HuH-7.5 (cell line): ENCODE measurements at regions not wholly inside any gene's neighbourhood (a gene's known extent, or its start where the extent isn't known, plus 50 kb on each side); places are given as distances from the start of the nearest gene placed in this dataset.

Experiments
- DNase-seq: peaks from one replicate; pipeline ENCODE4 v3.0.0; 2011; ENCODE audit warnings: low spot score

GRCh38 chr5:8908055-8908683 lies 637.7 kb downstream of the SEMA5A start:
- DNase-seq = peak; percentile 5

DNA sequence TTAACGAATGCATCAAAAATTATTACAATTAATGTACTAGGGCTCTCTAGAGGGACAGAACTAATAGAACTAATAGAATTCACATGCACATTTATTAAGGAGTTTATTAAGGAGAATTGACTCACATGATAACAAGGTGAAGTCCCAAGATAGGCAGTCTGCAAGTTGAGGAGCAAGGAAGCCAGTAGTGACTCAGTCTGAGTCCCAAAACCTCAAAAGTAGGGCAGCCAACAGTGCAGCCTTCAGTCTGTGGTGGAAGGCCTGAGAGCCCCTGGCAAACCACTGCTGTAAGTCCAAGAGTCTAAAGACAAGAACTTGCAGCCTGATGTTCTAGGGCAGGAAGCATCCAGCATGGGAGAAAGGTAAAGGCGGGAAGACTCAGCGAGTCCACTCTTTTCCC lies 633.8 kb downstream of the SEMA5A start:
- no peak for DNase-seq

- DNase-seq = no peak
Measured at GRCh38 chr5:8913522-8913921, 632.4 kb downstream of the SEMA5A start.

- DNase-seq = no peak
Measured at GRCh38 chr5:8919096-8919495, 626.8 kb downstream of the SEMA5A start.

DNA sequence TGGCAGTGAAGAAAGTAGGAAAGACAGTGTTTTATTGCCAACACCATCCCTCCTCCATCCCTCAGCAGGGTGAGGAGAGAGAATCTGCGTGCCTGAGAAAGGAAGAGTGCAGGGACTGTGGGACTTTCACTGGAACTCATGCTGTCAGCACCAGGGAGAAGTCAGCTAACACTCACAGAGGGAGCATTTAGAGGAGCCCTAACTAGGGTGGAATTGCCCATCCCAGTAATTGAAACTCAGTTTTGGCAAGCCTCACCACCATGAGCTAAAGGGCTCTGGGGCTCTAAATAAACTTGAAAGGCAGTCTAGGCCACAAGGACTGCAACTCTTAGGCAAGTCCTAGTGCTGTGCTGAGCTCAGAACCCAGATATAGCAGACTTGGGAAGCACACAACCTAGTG lies 622.3 kb downstream of the SEMA5A start:
- no peak for DNase-seq

- no peak for DNase-seq
Measured at GRCh38 chr5:8924054-8924793, 621.7 kb downstream of the SEMA5A start.

GRCh38 chr5:8930021-8930420 lies 615.9 kb downstream of the SEMA5A start:
- DNase-seq = no peak

DNA sequence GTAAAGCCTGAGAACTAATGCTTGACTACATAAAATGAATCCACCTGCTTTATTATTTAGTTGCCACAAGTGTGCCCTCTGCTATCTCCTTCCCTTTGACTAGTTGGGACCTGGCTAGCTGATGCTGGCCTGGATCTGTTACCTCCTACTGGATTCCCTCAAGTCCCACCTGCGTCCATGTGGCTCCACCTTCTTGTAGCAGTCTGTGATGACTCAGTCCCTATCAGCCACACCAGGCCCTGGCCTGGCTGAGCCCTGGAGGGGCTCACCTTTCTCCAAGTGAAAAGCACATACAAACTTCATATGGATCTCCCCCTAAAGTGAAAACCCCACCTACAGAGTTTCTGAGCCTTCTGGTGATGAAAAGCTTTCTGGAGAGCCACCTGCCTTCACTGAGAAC lies 611.4 kb downstream of the SEMA5A start:
- no peak for DNase-seq

GRCh38 chr5:8940934-8941333 lies 604.9 kb downstream of the SEMA5A start:
- no peak for DNase-seq

DNA sequence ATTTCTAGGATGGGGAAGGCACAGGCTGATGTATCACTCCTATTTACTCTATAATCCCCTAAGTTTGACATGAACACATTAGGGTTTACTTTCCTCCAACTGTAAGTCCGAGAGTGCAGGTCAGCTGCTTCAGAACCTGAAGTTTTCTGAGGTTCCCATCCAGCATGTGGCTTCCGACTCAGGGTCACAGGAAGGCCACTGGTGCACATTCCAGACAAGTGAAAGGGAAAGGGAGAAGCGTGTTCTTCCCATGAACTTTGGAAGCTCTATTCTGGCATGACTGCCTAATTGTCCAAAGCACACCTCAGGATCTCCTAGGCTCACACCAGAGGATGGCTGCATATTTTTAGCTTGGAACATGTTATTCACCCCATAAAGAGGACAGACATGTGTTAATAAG lies 602.6 kb downstream of the SEMA5A start:
- no peak for DNase-seq

DNA sequence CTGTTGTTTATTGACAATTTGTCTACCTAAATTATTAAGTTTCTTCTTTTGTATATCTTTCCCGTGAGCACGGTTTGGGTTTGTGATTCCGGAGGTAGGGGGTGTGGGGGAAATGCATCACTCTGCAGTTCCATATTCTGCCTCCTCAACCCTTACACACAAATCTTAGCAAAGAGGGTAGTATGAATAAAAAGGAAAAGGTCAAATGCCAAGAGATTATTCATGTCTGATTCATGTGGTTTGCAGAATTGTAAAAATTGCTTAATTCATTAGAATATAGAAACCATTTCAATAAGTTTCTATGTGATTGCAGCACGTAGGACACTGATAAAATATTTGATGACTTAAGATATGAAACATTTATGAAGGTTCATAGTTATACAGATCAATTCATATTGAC lies 601.9 kb downstream of the SEMA5A start:
- DNase-seq = no peak

DNA sequence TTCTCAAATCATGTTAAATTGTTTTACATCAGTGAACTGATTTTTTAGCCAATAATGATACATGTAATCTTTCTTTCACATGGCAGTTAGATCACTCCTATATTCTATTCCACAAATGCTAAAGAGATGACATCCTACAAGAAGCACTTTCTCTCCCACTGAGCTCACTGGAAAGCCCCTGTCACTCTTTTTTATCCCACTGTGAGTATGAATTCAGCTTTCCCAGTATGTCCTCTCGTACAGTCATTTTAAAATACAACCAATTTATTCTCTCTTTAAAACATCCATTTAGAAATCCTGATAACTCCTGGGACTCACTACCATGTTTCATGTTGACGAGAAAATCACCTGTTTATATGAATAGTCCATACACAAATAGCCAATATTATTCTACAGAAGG lies 599.9 kb downstream of the SEMA5A start:
- DNase-seq = no peak

- no peak for DNase-seq
Measured at GRCh38 chr5:8949908-8950307, 596.0 kb downstream of the SEMA5A start.

GRCh38 chr5:8952147-8952546 lies 593.7 kb downstream of the SEMA5A start:
- DNase-seq = no peak

DNA sequence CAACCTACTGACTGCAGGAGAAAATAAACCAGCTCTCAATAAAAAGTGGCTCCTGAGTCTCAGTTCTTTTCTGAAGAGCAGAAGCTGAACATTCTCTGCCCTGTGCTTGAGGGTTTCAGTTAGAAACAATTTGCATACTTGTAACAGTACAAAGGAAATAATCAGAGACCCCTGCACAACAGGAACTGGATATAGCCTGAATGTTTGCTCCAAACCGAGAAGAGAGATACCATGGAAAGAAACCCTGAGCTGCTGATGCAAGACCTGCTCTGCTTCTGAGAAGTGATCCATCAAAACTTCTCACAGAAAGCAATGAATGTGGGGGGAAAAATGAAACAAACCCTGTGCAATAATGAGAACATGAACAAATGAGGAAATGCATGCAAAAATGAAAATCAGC lies 592.9 kb downstream of the SEMA5A start:
- no peak for DNase-seq

GRCh38 chr5:8953911-8954438 lies 591.9 kb downstream of the SEMA5A start:
- DNase-seq = no peak

GRCh38 chr5:8954801-8955200 lies 591.1 kb downstream of the SEMA5A start:
- DNase-seq = no peak

DNA sequence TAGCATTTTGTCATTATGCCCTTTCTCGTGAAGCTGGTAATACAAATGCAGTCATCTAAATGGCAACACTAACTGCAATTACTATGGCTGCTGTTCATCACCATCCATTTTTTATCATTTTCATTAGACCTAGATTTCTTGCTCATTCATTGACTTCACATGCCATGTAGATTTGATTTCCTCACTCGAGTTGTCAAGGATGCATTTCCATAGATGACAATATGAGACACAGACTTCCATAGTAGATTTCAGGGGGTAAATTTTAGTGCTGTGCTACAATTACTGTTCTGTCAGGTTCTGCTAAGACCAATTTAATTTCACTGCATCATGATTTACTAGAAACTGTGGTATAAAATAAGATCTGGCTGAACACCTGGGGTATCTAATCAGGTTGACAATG lies 589.2 kb downstream of the SEMA5A start:
- DNase-seq = no peak

GRCh38 chr5:8958602-8959001 lies 587.3 kb downstream of the SEMA5A start:
- DNase-seq = no peak

- no peak for DNase-seq
Measured at GRCh38 chr5:8961219-8961618, 584.7 kb downstream of the SEMA5A start.

- DNase-seq = no peak
Measured at GRCh38 chr5:8961956-8962355, 583.9 kb downstream of the SEMA5A start.

GRCh38 chr5:8981016-8981415 lies 564.9 kb downstream of the SEMA5A start:
- no peak for DNase-seq

GRCh38 chr5:8981496-8981895 lies 564.4 kb downstream of the SEMA5A start:
- no peak for DNase-seq

- no peak for DNase-seq
Measured at GRCh38 chr5:8984386-8984785, 561.5 kb downstream of the SEMA5A start.
